ENCODE measurements at regions not wholly inside any gene's neighbourhood (a gene's known extent, or its start where the extent isn't known, plus 50 kb on each side); places are given as distances from the start of the nearest gene placed in this dataset.
"Not testable (repeated sequence)": the region's sequence is repeated elsewhere in the genome, so short reads cannot be mapped to it uniquely, and the experiment has no call there.

DNA sequence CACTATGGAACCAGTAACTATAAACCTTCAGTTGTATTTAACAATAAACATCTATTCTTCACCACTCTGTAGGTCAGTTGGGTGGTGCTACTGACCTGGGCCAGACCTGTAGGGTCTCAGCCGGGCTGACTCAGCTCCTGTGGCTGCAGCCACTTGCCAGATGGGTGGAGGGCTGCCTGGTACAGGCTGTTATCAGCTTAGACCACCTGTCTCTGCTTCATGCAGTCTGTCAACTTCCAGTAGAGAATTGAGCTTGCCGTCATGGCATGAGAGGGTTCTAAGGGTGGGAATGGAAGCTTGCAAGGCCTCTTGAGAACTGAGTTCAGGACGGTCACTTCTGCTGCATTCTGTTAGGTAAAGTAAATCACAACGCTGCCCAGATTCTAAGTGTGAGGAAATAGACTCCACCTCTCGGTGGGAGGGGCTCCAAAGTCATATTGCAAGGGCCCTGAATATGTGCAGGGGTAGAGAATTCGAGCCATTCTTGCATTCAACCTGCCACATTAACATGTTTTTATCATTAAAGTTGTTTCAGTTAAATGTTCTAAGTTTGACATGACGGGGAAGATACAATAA is 81.5 kb upstream of the PABPC3 start:
- not testable (repeated sequence) for TF ChIP-seq POLR2AphosphoS5, POLR2A (IDR thresholded peaks at IDR 0.05)
